HG03432 (cell line): ENCODE measurements at regions not wholly inside any gene's neighbourhood (a gene's known extent, or its start where the extent isn't known, plus 50 kb on each side); places are given as distances from the start of the nearest gene placed in this dataset.

Experiments
- ATAC-seq: cut with Tn5 transposase; IDR thresholded peaks from one replicate; pipeline ENCODE4 v1.9.1; 2021; ENCODE audit warnings: mild to moderate bottlenecking, moderate library complexity; ENCODE audit not compliant: unreplicated experiment

GRCh38 chr11:128330203-128330602 is 257.2 kb downstream of the ETS1 start:
- ATAC-seq = no peak

- no peak for ATAC-seq
These were observed 258.3 kb downstream of the ETS1 start for GRCh38 chr11:128328955-128329551.

GRCh38 chr11:128327274-128327673 is 260.1 kb downstream of the ETS1 start:
- ATAC-seq = no peak

- no peak for ATAC-seq
These were observed 260.6 kb downstream of the ETS1 start for GRCh38 chr11:128326791-128327190.

GRCh38 chr11:128324531-128325141 is 262.7 kb downstream of the ETS1 start:
- no peak for ATAC-seq

GRCh38 chr11:128324051-128324481 is 263.3 kb downstream of the ETS1 start:
- ATAC-seq = no peak

GRCh38 chr11:128323381-128323780 is 264.0 kb downstream of the ETS1 start:
- ATAC-seq = peak; percentile 39

- peak; percentile 96 for ATAC-seq
These were observed 268.4 kb downstream of the ETS1 start for GRCh38 chr11:128318856-128319474.

- no peak for ATAC-seq
These were observed 270.7 kb downstream of the ETS1 start for GRCh38 chr11:128316541-128317227.

GRCh38 chr11:128315933-128316332 is 271.4 kb downstream of the ETS1 start:
- ATAC-seq = no peak

- ATAC-seq = no peak
These were observed 273.4 kb downstream of the ETS1 start for GRCh38 chr11:128313931-128314330.

- ATAC-seq = peak; percentile 80
These were observed 275.3 kb downstream of the ETS1 start for GRCh38 chr11:128311742-128312719.

- ATAC-seq = no peak
These were observed 276.5 kb downstream of the ETS1 start for GRCh38 chr11:128310676-128311445.

- ATAC-seq = no peak
These were observed 277.4 kb downstream of the ETS1 start for GRCh38 chr11:128310005-128310404.

GRCh38 chr11:128308794-128309193 is 278.6 kb downstream of the ETS1 start:
- ATAC-seq = no peak

- no peak for ATAC-seq
These were observed 281.8 kb downstream of the ETS1 start for GRCh38 chr11:128305588-128305987.

- ATAC-seq = no peak
These were observed 282.5 kb downstream of the ETS1 start for GRCh38 chr11:128304666-128305485.

GRCh38 chr11:128304116-128304515 is 283.2 kb downstream of the ETS1 start:
- ATAC-seq = no peak

- ATAC-seq = no peak
These were observed 284.0 kb downstream of the ETS1 start for GRCh38 chr11:128303383-128303782.
